SU-DHL-6 (cell line): ENCODE measurements at regions not wholly inside any gene's neighbourhood (a gene's known extent, or its start where the extent isn't known, plus 50 kb on each side); places are given as distances from the start of the nearest gene placed in this dataset.

Experiments
- H2AFZ ChIP-seq: fragments of 200-600 bp; sonication (generic); 2 replicates; pipeline ENCODE4 v1.6.1; 2014; ENCODE audit warnings: low read depth, mild to moderate bottlenecking, moderate library complexity, mixed read lengths, antibody characterized with exemption, low read length; ENCODE audit not compliant: severe bottlenecking
- H3F3A ChIP-seq: fragments of 200-600 bp; shearing (Covaris generic); 2 replicates; pipeline ENCODE4 v1.6.0; 2016; ENCODE audit warnings: antibody characterized with exemption, mild to moderate bottlenecking; ENCODE audit not compliant: insufficient read depth
- H3K27ac ChIP-seq: fragments of 200-600 bp; sonication (generic); 2 replicates; pipeline ENCODE4 v1.5.1; 2016; ENCODE audit warnings: low read depth, mild to moderate bottlenecking, low read length, moderate library complexity, mixed read lengths
- H3K27me3 ChIP-seq: fragments of 200-600 bp; sonication (generic), shearing (Covaris generic); 2 replicates; pipeline ENCODE4 v1.6.0; 2014; ENCODE audit warnings: mild to moderate bottlenecking, low read length
- H3K36me3 ChIP-seq: fragments of 200-600 bp; sonication (generic); 2 replicates; pipeline ENCODE4 v1.6.1; 2014; ENCODE audit warnings: mild to moderate bottlenecking, low read length, mixed read lengths
- H3K4me2 ChIP-seq: fragments of 300-600, 200-600 bp; shearing (Covaris generic), sonication (generic); 2 replicates; pipeline ENCODE4 v1.6.0; 2014; ENCODE audit warnings: low read length, low read depth, mild to moderate bottlenecking; ENCODE audit not compliant: poor library complexity, severe bottlenecking
- H3K4me3 ChIP-seq: fragments of 200-600 bp; sonication (generic); 2 replicates; pipeline ENCODE4 v1.5.1; 2014; ENCODE audit warnings: antibody characterized with exemption, low read length, mild to moderate bottlenecking, mixed read lengths; ENCODE audit not compliant: insufficient read depth, poor library complexity, severe bottlenecking
- H3K79me2 ChIP-seq: fragments of 200-600 bp; sonication (generic); 2 replicates; pipeline ENCODE4 v1.6.1; 2014; ENCODE audit warnings: mild to moderate bottlenecking, low read length, moderate library complexity; ENCODE audit not compliant: insufficient read depth
- H3K9ac ChIP-seq: fragments of 200-600 bp; sonication (generic); 2 replicates; pipeline ENCODE4 v1.7.0; 2014; ENCODE audit warnings: mild to moderate bottlenecking, low read length
- H3K9me2 ChIP-seq: fragments of 200-600 bp; sonication (generic); replicated peaks from 2 replicates; pipeline ENCODE4 v1.6.1; 2014; ENCODE audit warnings: low read length; ENCODE audit not compliant: insufficient read depth
- H3K9me3 ChIP-seq: fragments of 200-600 bp; sonication (generic); 2 replicates; pipeline ENCODE4 v1.6.1; 2014; ENCODE audit warnings: low read length, mixed read lengths; ENCODE audit not compliant: insufficient read depth
- H4K20me1 ChIP-seq: fragments of 200-600 bp; sonication (generic); 2 replicates; pipeline ENCODE4 v1.6.1; 2014; ENCODE audit warnings: low read depth, mild to moderate bottlenecking, antibody characterized with exemption, low read length, moderate library complexity, mixed read lengths
- CTCF ChIP-seq: fragments of 200-600 bp; sonication (generic); IDR thresholded peaks from one replicate; pipeline ENCODE4 v1.5.1; 2017; ENCODE audit warnings: antibody characterized with exemption, mild to moderate bottlenecking, low read length, moderate library complexity; ENCODE audit not compliant: insufficient read depth, poor library complexity, severe bottlenecking
- EZH2phosphoT487 ChIP-seq: fragments of 200-600 bp; sonication (generic), shearing (Covaris generic); conservative IDR thresholded peaks from 2 replicates; pipeline ENCODE4 v1.6.1; 2018; ENCODE audit warnings: mild to moderate bottlenecking, antibody characterized with exemption, low read length, moderate library complexity, mixed read lengths

- Histone ChIP-seq H3F3A (no peaks in the 10 kb centered on the region), H3K9me2 (no peaks in the 10 kb centered on the region), H3K27me3 (no peaks in the 10 kb centered on the region), H3K79me2 (no peaks in the 10 kb centered on the region), H3K4me3 (no peak overlapping the region), H3K27ac (no peak overlapping the region), H3K4me2 (no peak overlapping the region), H4K20me1 (no peaks in the 10 kb centered on the region), H3K9ac (no peak overlapping the region), H3K36me3 (no peaks in the 10 kb centered on the region), H3K9me3 (no peaks in the 10 kb centered on the region), H2AFZ (no peak overlapping the region)
- no peak for TF ChIP-seq CTCF
- TF ChIP-seq EZH2phosphoT487, result no peak
Measured at GRCh38 chr3:18648868-18649462, 223.8 kb upstream of the SATB1 start.

GRCh38 chr3:18648159-18648558, 223.0 kb upstream of the SATB1 start:
- no peaks in the 10 kb centered on the region for H3K36me3 ChIP-seq
- no peak overlapping the region for H3K4me2 ChIP-seq
- H3K79me2 ChIP-seq, result no peaks in the 10 kb centered on the region
- H3K9me2 ChIP-seq, result no peaks in the 10 kb centered on the region
- TF ChIP-seq EZH2phosphoT487, result no peak
- no peak for TF ChIP-seq CTCF
- no peaks in the 10 kb centered on the region for H3K27me3 ChIP-seq
- H3K27ac ChIP-seq, result no peak overlapping the region
- H3K9ac ChIP-seq, result no peak overlapping the region
- H4K20me1 ChIP-seq, result no peaks in the 10 kb centered on the region
- H3K9me3 ChIP-seq, result no peaks in the 10 kb centered on the region
- H3K4me3 ChIP-seq, result no peak overlapping the region
- no peaks in the 10 kb centered on the region for H3F3A ChIP-seq
- no peak overlapping the region for H2AFZ ChIP-seq

GRCh38 chr3:18645619-18646018, 220.5 kb upstream of the SATB1 start:
- Histone ChIP-seq H4K20me1 (no peaks in the 10 kb centered on the region), H3K27ac (no peak overlapping the region), H2AFZ (no peak overlapping the region), H3K27me3 (no peaks in the 10 kb centered on the region), H3F3A (no peaks in the 10 kb centered on the region), H3K9ac (no peak overlapping the region), H3K79me2 (no peaks in the 10 kb centered on the region), H3K36me3 (no peaks in the 10 kb centered on the region), H3K4me2 (no peak overlapping the region), H3K9me2 (no peaks in the 10 kb centered on the region; the same call in none of the 2 replicates), H3K9me3 (no peaks in the 10 kb centered on the region), H3K4me3 (no peak overlapping the region)
- TF ChIP-seq EZH2phosphoT487 (no peak), CTCF (no peak)
